C4-2B (cell line): ENCODE measurements at regions not wholly inside any gene's neighbourhood (a gene's known extent, or its start where the extent isn't known, plus 50 kb on each side); places are given as distances from the start of the nearest gene placed in this dataset.

Experiments
- CTCF ChIP-seq: fragments of 450-650 bp; conservative IDR thresholded peaks from 2 replicates; pipeline ENCODE4 v1.5.1; 2017; ENCODE audit warnings: mild to moderate bottlenecking
- ZFX ChIP-seq: fragments of 450-650 bp; IDR thresholded peaks from 2 replicates; pipeline ENCODE4 v1.6.1; 2017

- TF ChIP-seq CTCF: no peak
- no peak for TF ChIP-seq ZFX
Observed at GRCh38 chr20:12416281-12416680, 498.6 kb downstream of the BTBD3 start.
